HG02885 (cell line): ENCODE measurements at regions not wholly inside any gene's neighbourhood (a gene's known extent, or its start where the extent isn't known, plus 50 kb on each side); places are given as distances from the start of the nearest gene placed in this dataset.

Experiments used
- ATAC-seq: cut with Tn5 transposase; IDR thresholded peaks from one replicate; pipeline ENCODE4 v1.9.1; 2021; ENCODE audit warnings: mild to moderate bottlenecking; ENCODE audit not compliant: unreplicated experiment, poor library complexity

GRCh38 chr4:62232814-62233213, 1032.7 kb downstream of the ADGRL3 start:
- ATAC-seq = no peak

GRCh38 chr4:62231994-62232393, 1031.9 kb downstream of the ADGRL3 start:
- ATAC-seq = no peak

- no peak for ATAC-seq
These were observed 1026.0 kb downstream of the ADGRL3 start for GRCh38 chr4:62226082-62226481.

DNA sequence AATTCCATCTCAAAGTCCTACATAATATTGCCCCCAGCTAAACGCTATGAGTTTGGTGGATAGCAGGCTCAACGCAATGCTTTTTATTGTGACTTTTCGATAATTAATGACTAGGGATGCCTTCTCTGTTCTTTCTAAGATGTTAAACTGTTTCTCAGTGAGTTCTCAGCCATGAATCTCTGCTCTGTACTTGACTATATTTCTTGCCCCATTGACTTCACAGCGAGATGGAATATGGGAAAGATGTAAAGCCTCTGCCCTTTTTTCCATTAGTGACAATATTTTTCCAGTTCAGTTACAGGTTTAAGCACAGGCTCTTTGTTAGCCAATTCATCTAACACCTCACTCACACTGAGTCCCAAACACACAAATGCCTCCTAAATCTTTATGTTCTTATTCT, 1022.0 kb downstream of the ADGRL3 start:
- no peak for ATAC-seq

- ATAC-seq = no peak
These were observed 1010.4 kb downstream of the ADGRL3 start for GRCh38 chr4:62210486-62210885.

GRCh38 chr4:62209757-62210485, 1009.8 kb downstream of the ADGRL3 start:
- no peak for ATAC-seq

DNA sequence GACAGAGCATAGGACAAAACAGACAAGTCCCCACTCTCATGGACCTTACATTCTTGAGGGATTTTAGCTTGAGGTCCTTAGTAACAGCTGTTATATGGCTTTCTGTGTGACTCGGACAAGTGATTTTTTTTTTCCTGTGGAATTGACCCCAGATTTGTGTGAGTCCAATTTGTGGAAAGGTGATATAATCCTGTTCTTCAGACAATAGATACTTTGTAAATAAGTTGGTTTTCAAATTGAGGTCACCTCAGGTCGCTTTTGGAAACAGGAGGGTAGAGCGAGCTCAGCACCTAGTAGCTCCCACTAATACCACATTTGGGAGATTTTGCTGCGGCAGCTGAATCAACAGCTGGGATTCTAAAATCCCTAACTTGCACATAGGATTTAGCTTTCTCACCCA, 1008.8 kb downstream of the ADGRL3 start:
- no peak for ATAC-seq

- ATAC-seq = no peak
These were observed 1004.0 kb downstream of the ADGRL3 start for GRCh38 chr4:62204136-62204535.

DNA sequence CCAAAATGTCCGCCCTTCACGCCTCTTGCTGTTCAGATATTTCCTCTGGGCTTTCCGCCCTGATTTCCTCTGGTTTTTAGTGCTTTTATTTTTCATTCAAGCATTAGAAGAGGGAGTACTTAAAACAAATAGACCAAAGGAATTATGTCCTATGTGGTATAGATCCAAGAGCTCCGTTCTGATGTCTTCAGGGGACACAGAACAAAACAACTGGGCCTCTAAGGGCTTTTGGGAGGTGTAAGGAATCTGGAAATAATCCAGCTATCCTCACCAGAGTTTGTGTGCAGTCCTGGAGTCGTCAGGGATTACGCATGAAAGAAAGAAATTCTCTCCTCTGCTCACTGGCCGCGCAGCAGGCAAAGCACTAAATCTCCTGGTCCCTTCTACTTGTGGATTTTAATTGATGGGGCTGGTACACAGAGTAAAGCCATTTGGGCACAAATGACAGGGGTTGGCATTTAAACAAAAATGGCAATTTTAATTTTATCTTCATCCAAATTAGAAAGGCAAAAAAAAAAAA, 999.2 kb downstream of the ADGRL3 start:
- no peak for ATAC-seq

GRCh38 chr4:62196338-62196737, 996.2 kb downstream of the ADGRL3 start:
- ATAC-seq = no peak

DNA sequence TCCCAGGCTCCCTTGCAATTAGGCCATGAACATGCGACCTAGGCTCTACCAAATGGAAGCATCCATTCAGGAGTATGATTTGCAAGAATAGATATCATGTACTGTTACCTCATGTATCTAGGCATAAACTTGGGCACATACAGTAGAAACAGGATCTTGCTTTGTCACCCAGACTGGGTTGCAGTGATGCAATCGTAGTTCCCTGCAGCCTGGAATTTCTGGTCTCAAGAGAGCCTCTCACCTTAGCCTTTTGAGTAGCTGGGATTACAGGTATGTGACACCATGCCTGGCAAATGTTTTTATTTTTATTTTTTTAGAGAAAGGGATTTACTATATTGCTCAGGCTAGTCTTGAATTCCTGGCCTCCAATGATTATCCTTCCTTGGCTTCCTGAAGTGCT, 994.2 kb downstream of the ADGRL3 start:
- no peak for ATAC-seq

DNA sequence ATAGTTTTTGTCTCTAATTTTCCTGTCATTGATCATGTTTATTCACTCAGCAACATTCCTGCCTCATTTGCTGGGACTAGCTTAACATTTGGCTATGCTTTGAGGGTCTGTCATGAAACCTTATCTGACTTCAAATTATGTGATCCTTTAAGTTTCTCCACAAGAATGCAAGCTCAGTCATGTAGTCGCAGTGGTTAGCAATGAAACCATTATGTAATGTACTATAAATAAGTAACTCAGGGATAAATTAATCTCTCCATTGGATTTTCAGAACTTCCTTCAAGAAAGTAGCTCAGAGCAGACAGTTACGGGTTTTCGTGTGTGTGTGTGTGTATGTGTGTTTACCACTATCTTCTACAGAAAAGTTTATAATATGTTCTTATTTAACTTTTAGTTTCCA, 993.6 kb downstream of the ADGRL3 start:
- no peak for ATAC-seq

DNA sequence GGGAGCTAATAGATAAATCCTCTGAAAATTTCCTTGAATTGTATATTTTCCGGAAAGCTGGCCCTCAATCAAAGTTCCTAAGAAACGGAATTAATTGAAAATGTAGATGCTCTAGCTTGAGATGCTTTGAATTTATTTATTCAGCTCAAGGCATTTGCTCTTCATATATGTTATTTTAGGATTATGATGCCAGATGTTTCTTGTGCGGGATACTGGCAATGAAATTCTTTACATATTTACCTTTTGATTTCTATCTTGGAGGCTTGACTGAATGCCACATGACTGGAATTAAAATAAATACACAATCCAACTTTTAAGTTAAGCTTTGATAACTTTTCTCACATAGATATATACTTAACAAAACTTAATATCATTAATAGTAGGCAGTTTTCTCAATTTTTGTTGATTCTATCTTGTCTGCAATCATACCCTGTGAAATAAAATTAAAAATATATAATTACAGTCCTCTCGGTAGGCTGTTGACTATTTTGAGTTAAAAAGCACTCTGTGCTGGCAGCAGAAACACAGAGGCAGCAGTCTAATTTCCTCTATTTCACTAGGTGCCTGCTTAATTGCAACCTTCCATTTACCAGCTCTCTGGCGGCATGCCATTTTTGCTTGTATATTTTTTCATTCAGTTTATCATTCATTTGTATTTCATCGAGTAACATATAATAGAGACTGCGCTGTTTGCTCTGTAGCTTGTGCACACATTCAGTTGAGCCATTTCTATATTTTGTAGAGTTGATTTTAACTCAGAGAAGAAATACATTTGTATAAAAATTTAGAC, 991.5 kb downstream of the ADGRL3 start:
- no peak for ATAC-seq

DNA sequence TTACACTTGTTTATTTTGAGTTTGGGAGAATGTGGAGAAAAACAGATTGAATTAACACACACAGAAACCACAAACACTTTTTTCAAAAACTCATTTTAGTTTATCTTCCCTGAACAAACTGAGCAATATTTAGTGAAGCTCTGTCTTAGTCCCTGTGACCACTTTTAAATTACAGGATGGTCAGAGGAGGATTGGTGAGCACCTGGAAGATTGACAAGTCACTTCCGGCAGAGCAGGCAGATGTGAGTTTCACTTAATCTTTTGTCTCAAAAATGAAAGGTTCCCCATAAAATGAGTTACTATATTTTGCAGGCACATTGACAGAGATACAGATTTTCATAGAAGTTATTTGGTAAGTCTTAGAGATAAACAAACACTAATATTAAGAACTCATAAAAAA, 970.1 kb downstream of the ADGRL3 start:
- ATAC-seq = no peak

- no peak for ATAC-seq
These were observed 968.6 kb downstream of the ADGRL3 start for GRCh38 chr4:62168681-62169080.

- no peak for ATAC-seq
These were observed 962.5 kb downstream of the ADGRL3 start for GRCh38 chr4:62162606-62163005.

GRCh38 chr4:62161446-62161845, 961.3 kb downstream of the ADGRL3 start:
- no peak for ATAC-seq

GRCh38 chr4:62159876-62160275, 959.8 kb downstream of the ADGRL3 start:
- no peak for ATAC-seq

DNA sequence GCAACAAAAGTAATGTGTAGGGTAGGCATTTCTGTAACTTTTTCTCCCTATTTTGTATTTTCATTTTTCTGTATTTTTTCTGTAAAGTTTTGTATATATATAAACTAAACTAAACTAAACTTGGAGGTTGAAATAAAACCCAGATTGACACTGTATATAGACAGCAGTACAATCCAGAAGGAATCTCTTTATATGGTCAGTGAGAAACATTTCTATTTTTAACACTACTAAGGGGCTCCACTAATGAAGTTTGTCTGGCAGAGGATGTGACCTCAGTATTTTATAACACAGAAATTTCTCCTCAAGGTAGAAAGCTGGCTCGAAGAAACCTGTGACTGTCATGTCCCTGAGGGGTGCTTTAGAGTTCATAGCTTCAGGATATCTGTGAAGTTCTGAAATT, 959.2 kb downstream of the ADGRL3 start:
- ATAC-seq = no peak

DNA sequence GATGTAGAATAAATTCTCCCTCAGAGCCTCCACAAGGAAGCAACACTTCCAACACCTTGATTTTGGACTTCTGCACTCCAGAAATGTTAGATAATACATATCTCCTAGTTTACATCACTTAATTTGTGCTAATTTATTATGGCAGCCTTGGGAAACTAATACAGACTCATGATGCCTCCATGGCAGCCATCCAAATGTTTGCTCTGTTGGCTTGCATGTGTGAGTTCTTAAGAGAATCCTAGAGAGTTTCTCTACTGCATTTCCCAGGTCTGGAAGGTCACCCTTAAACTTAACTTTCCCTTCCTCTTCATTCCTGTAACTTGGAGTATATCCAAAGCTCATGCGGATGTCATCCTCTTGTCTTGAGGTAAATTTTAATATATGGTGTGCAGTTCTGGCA, 956.1 kb downstream of the ADGRL3 start:
- no peak for ATAC-seq

GRCh38 chr4:62145276-62145675, 945.1 kb downstream of the ADGRL3 start:
- ATAC-seq = no peak

- ATAC-seq = no peak
These were observed 944.3 kb downstream of the ADGRL3 start for GRCh38 chr4:62144431-62144830.
